GM10266 (cell line): ENCODE measurements at regions not wholly inside any gene's neighbourhood (a gene's known extent, or its start where the extent isn't known, plus 50 kb on each side); places are given as distances from the start of the nearest gene placed in this dataset.

ENCODE experiments used
- DNase-seq: peaks from one replicate; pipeline ENCODE4 v3.0.0; 2012; ENCODE audit errors: extremely low spot score
- CTCF ChIP-seq: IDR thresholded peaks from 2 replicates; pipeline ENCODE4 v1.5.1; 2012; ENCODE audit warnings: mild to moderate bottlenecking, low read depth; ENCODE audit not compliant: control insufficient read depth, insufficient read depth; ENCODE audit errors: missing control alignments

- DNase-seq: no peak
- TF ChIP-seq CTCF: no peak
These were observed 490.4 kb upstream of the ID2 start for GRCh38 chr2:8191427-8191826.

GRCh38 chr2:8193146-8193545 is 488.7 kb upstream of the ID2 start:
- DNase-seq: no peak
- TF ChIP-seq CTCF: no peak

GRCh38 chr2:8193686-8194615 is 487.9 kb upstream of the ID2 start:
- no peak for DNase-seq
- no peak for TF ChIP-seq CTCF

GRCh38 chr2:8195784-8196183 is 486.1 kb upstream of the ID2 start:
- no peak for TF ChIP-seq CTCF

GRCh38 chr2:8196316-8196715 is 485.5 kb upstream of the ID2 start:
- no peak for DNase-seq

More at GRCh38 chr2:8195784-8196183, 486.1 kb upstream of the ID2 start:
- no peak for DNase-seq

GRCh38 chr2:8197101-8197500 is 484.8 kb upstream of the ID2 start:
- no peak for TF ChIP-seq CTCF
- no peak for DNase-seq

More at GRCh38 chr2:8196316-8196715, 485.5 kb upstream of the ID2 start:
- TF ChIP-seq CTCF: no peak

GRCh38 chr2:8197825-8198224 is 484.0 kb upstream of the ID2 start:
- no peak for TF ChIP-seq CTCF
- no peak for DNase-seq
